ENCODE measurements at regions not wholly inside any gene's neighbourhood (a gene's known extent, or its start where the extent isn't known, plus 50 kb on each side); places are given as distances from the start of the nearest gene placed in this dataset.

- no peak for DNase-seq (ENCODE audit: low spot score)
These were observed 53.1 kb upstream of the BCO1 start for GRCh38 chr16:81185416-81185815.

GRCh38 chr16:81181013-81181720 is 57.3 kb upstream of the BCO1 start:
- DNase-seq (ENCODE audit: low spot score), result peak; percentile 99

- DNase-seq (ENCODE audit: low spot score), result no peak
These were observed 57.9 kb upstream of the BCO1 start for GRCh38 chr16:81180578-81180977.

GRCh38 chr16:81179219-81179618 is 59.3 kb upstream of the BCO1 start:
- DNase-seq (ENCODE audit: low spot score), result no peak

GRCh38 chr16:81175325-81175891 is 63.1 kb upstream of the BCO1 start:
- peak; percentile 84 for DNase-seq (ENCODE audit: low spot score)

GRCh38 chr16:81174644-81175324 is 63.7 kb upstream of the BCO1 start:
- DNase-seq (ENCODE audit: low spot score), result peak; percentile 30

- DNase-seq (ENCODE audit: low spot score), result no peak
These were observed 65.5 kb upstream of the BCO1 start for GRCh38 chr16:81172769-81173658.

- no peak for DNase-seq (ENCODE audit: low spot score)
These were observed 67.7 kb upstream of the BCO1 start for GRCh38 chr16:81170824-81171223.

- DNase-seq (ENCODE audit: low spot score), result no peak
These were observed 70.1 kb upstream of the BCO1 start for GRCh38 chr16:81168406-81168805.

GRCh38 chr16:81167851-81168250 is 70.6 kb upstream of the BCO1 start:
- DNase-seq (ENCODE audit: low spot score), result no peak

GRCh38 chr16:81166417-81167300 is 70.5 kb upstream of the GCSH start:
- no peak for DNase-seq (ENCODE audit: low spot score)

- DNase-seq (ENCODE audit: low spot score), result no peak
These were observed 69.4 kb upstream of the GCSH start for GRCh38 chr16:81165411-81166097.

GRCh38 chr16:81164958-81165357 is 68.8 kb upstream of the GCSH start:
- DNase-seq (ENCODE audit: low spot score), result no peak

- no peak for DNase-seq (ENCODE audit: low spot score)
These were observed 68.3 kb upstream of the GCSH start for GRCh38 chr16:81164481-81164880.

GRCh38 chr16:81163671-81164070 is 67.5 kb upstream of the GCSH start:
- no peak for DNase-seq (ENCODE audit: low spot score)

GRCh38 chr16:81158964-81159363 is 62.8 kb upstream of the GCSH start:
- DNase-seq (ENCODE audit: low spot score), result peak; percentile 33

- DNase-seq (ENCODE audit: low spot score), result no peak
These were observed 59.6 kb upstream of the GCSH start for GRCh38 chr16:81155769-81156168.

- no peak for DNase-seq (ENCODE audit: low spot score)
These were observed 55.6 kb upstream of the GCSH start for GRCh38 chr16:81151648-81152310.

GRCh38 chr16:81149614-81150013 is 53.4 kb upstream of the GCSH start:
- DNase-seq (ENCODE audit: low spot score), result no peak

GRCh38 chr16:81148277-81148676 is 52.1 kb upstream of the GCSH start:
- DNase-seq (ENCODE audit: low spot score), result no peak

All from A172 (cell line).